ENCODE measurements at regions not wholly inside any gene's neighbourhood (a gene's known extent, or its start where the extent isn't known, plus 50 kb on each side); places are given as distances from the start of the nearest gene placed in this dataset.

DNA sequence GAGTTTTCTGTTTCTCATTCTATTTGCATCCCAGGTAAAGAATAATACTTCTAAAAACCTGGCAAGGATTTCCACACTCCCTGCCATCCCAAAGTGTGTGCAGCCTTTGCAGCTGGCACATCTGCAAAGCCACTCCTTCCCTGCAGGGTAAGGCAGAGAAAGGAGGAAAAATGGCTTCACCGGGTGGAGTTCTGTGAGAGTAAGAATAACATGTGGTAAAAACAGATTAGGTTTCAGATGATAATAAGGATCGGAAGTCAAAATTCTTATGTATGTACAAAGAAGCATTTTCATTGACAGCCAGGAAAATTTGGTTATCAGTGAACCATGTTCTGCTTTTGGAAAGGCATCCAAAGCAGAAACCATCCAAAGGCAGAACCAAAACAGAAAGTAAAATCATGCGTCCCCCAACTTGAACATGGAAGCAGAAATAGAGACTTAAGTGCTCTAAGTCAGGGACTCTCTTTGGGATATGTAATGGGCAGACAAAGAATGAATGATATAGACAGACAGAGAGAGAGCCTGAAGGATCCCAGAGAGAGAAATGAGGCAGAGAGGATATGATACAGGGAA is 192.6 kb upstream of the CCDC196 start:
- H3K36me3 Mint-ChIP-seq: no peaks in the 10 kb centered on the region
- H3K4me1 Mint-ChIP-seq: no peaks in the 10 kb centered on the region
- TF ChIP-seq, protein P1, sequence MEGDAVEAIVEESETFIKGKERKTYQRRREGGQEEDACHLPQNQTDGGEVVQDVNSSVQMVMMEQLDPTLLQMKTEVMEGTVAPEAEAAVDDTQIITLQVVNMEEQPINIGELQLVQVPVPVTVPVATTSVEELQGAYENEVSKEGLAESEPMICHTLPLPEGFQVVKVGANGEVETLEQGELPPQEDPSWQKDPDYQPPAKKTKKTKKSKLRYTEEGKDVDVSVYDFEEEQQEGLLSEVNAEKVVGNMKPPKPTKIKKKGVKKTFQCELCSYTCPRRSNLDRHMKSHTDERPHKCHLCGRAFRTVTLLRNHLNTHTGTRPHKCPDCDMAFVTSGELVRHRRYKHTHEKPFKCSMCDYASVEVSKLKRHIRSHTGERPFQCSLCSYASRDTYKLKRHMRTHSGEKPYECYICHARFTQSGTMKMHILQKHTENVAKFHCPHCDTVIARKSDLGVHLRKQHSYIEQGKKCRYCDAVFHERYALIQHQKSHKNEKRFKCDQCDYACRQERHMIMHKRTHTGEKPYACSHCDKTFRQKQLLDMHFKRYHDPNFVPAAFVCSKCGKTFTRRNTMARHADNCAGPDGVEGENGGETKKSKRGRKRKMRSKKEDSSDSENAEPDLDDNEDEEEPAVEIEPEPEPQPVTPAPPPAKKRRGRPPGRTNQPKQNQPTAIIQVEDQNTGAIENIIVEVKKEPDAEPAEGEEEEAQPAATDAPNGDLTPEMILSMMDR (IDR thresholded peaks at IDR 0.05; ENCODE audit: unreplicated experiment): no peak
- peaks cover 23% of the 10 kb centered on the region for H3K27me3 Mint-ChIP-seq (ENCODE audit: low read depth)
- H3K9me3 Mint-ChIP-seq: peaks cover 26% of the 10 kb centered on the region
- H3K4me3 Mint-ChIP-seq: no peak overlapping the region
- no peak for DNase-seq (ENCODE audit: low spot score in 2 of 2, unreplicated experiment in 2 of 2)
- no peak overlapping the region for H3K27ac Mint-ChIP-seq

DNA sequence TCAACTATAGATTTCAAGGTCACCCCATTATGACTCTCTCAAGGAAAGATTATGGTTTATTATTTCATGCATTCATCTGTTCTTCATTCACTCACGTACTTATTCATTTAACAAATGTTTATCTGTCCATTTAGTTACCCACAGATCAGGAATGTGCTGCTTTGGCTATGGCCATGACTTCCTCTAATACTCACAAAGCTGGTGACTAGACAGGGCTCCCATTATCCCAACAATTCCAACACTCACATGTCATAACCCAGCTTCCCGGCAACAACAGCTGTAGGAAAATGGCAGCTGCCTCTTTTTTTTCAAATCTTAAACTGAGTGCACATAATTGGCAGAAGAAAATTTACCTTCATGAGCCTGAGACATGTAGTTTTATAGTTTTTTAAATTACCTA is 190.8 kb upstream of the CCDC196 start:
- TF ChIP-seq, protein P1 (IDR thresholded peaks at IDR 0.05; ENCODE audit: unreplicated experiment): no peak
- H3K36me3 Mint-ChIP-seq: no peaks in the 10 kb centered on the region
- H3K9me3 Mint-ChIP-seq: peaks cover 34% of the 10 kb centered on the region
- DNase-seq (ENCODE audit: low spot score in 2 of 2, unreplicated experiment in 2 of 2): no peak
- H3K4me3 Mint-ChIP-seq: no peak overlapping the region
- no peak overlapping the region for H3K27ac Mint-ChIP-seq
- peaks cover 23% of the 10 kb centered on the region for H3K27me3 Mint-ChIP-seq (ENCODE audit: low read depth)
- no peaks in the 10 kb centered on the region for H3K4me1 Mint-ChIP-seq

DNA sequence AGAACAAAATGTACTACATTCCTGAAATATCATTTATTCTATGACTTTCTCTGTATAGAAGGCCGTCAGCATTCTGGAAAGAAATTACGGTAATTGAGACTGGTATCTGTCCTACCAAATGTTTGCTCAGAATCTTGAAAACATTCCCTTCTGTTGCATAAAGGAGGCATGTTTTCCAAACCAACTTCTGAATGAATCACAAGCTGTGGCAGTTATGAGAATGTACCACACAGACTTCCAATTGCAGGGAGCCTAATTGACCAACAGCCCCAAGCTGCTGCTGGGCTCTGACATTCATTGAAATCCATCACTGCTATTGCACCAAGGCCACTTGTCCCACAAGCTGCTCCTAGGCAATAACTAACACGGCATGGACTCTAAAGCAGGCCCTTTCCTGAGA is 185.3 kb upstream of the CCDC196 start:
- no peak overlapping the region for H3K4me3 Mint-ChIP-seq

DNA sequence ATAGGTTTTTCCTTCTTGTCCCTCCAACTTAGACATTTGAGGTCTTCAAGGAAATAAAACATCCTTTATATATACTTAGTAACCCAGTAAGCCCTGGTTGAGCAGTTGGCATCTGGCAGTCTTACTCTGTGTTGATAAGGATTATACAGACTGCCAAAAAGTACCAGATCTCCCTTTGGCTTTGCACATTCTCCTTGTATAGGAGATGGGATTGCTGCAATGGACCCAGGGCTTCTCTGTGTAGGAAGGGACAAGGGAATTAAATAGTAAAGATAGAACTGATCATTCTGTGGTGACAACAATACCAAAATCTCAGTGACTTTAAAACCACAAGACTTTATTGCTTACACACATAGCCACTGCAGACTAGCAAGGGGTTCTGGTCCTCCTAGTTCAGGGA is 180.1 kb upstream of the CCDC196 start:
- no peak for DNase-seq (ENCODE audit: low spot score in 2 of 2, unreplicated experiment in 2 of 2)
- Mint-ChIP-seq H3K4me3 (no peak overlapping the region), H3K9me3 (peaks cover 49% of the 10 kb centered on the region), H3K27me3 (ENCODE audit: low read depth) (peaks cover 2% of the 10 kb centered on the region), H3K36me3 (no peaks in the 10 kb centered on the region), H3K4me1 (no peaks in the 10 kb centered on the region), H3K27ac (no peak overlapping the region)
- TF ChIP-seq, protein P1 (IDR thresholded peaks at IDR 0.05; ENCODE audit: unreplicated experiment): no peak

More for the DNA sequence above, 185.3 kb upstream of the CCDC196 start:
- Mint-ChIP-seq H3K4me1 (no peaks in the 10 kb centered on the region), H3K27me3 (ENCODE audit: low read depth) (peaks cover 7% of the 10 kb centered on the region), H3K27ac (no peak overlapping the region), H3K36me3 (no peaks in the 10 kb centered on the region), H3K9me3 (peaks cover 57% of the 10 kb centered on the region)
- DNase-seq (ENCODE audit: low spot score in 2 of 2, unreplicated experiment in 2 of 2): no peak
- TF ChIP-seq, protein P1 (IDR thresholded peaks at IDR 0.05; ENCODE audit: unreplicated experiment): no peak

DNA sequence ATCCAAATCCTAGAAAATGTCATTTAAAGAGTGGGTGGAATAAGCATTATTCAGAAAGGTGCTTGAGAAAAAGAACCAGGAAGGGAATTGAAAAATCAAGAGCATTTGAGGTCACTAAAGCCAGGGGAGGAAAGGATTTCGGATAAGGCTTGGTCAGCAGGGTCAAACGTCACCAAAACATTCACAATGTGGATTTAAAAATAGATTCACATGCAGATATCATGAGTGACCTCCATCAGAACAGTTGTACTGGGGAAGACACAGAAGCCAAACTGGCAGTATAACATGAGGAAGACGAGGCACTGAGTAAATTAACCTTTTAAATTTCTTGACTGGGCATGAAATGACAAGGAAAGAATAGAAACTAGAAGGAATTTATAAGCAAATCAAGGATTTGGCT is 175.1 kb upstream of the CCDC196 start:
- DNase-seq (ENCODE audit: low spot score in 2 of 2, unreplicated experiment in 2 of 2): no peak
- TF ChIP-seq, protein P1 (IDR thresholded peaks at IDR 0.05; ENCODE audit: unreplicated experiment): no peak
- no peak overlapping the region for H3K4me3 Mint-ChIP-seq
- no peak overlapping the region for H3K27ac Mint-ChIP-seq
- H3K4me1 Mint-ChIP-seq: no peaks in the 10 kb centered on the region
- peaks cover 23% of the 10 kb centered on the region for H3K9me3 Mint-ChIP-seq
- H3K27me3 Mint-ChIP-seq (ENCODE audit: low read depth): peaks cover 5% of the 10 kb centered on the region
- no peaks in the 10 kb centered on the region for H3K36me3 Mint-ChIP-seq

DNA sequence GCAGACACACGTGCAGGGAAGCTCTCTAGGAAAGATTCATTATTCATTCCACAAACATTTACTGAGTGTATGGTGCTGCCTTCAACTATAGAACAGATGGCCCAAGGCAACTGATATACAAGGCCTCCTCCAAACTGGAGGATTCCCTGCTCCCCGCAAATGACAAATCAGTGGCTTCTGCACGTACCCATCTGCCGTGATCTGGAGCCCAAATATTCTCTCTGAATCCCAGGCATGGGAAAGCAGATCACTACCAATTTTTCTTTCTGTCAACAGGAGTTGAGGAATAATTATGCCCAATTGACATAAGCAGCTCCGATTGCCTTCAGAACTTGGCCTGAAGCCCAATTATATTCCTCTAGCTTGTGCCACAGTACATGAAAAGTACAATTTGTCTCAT is 174.2 kb upstream of the CCDC196 start:
- Mint-ChIP-seq H3K4me3 (no peak overlapping the region), H3K9me3 (peaks cover 18% of the 10 kb centered on the region), H3K4me1 (no peaks in the 10 kb centered on the region), H3K36me3 (no peaks in the 10 kb centered on the region), H3K27ac (no peak overlapping the region), H3K27me3 (ENCODE audit: low read depth) (peaks cover 5% of the 10 kb centered on the region)
- no peak for DNase-seq (ENCODE audit: low spot score in 2 of 2, unreplicated experiment in 2 of 2)
- TF ChIP-seq, protein P1 (IDR thresholded peaks at IDR 0.05; ENCODE audit: unreplicated experiment): no peak
